Suprapubic skin (tissue), 4 donors: ENCODE measurements at regions not wholly inside any gene's neighbourhood (a gene's known extent, or its start where the extent isn't known, plus 50 kb on each side); places are given as distances from the start of the nearest gene placed in this dataset.

ENCODE experiments used
- CTCF ChIP-seq, 2 donors: fragments of 200-600 bp in 1 of 2; fragments of 450-650 bp in 1 of 2; sonication (generic) in 1 of 2; IDR thresholded peaks; one replicate each; pipeline ENCODE4 v1.5.1; 2016 to 2019; ENCODE audit warnings: antibody characterized with exemption in 2 of 2, mild to moderate bottlenecking in 1 of 2, moderate library complexity in 1 of 2
- POLR2A ChIP-seq, 2 donors: fragments of 450-650 bp; IDR thresholded peaks; one replicate each; pipeline ENCODE4 v1.6.1; 2017; ENCODE audit warnings: antibody characterized with exemption in 2 of 2, mild to moderate bottlenecking in 2 of 2, moderate library complexity in 2 of 2
- POLR2AphosphoS5 ChIP-seq, 3 donors: sonication (generic); formaldehyde crosslinking; IDR thresholded peaks; one replicate each; pipeline ENCODE4 v1.6.1; 2017; ENCODE audit warnings: antibody characterized with exemption in 3 of 3

GRCh38 chr11:106263527-106263926 lies 186.1 kb downstream of the AASDHPPT start:
- no peak for TF ChIP-seq POLR2A (IDR thresholded peaks at IDR 0.05)
- no peak for TF ChIP-seq CTCF (IDR thresholded peaks at IDR 0.05)
- no peak for TF ChIP-seq POLR2AphosphoS5 (IDR thresholded peaks at IDR 0.05)
